SK-N-SH (cell line): ENCODE measurements at regions not wholly inside any gene's neighbourhood (a gene's known extent, or its start where the extent isn't known, plus 50 kb on each side); places are given as distances from the start of the nearest gene placed in this dataset.

Experiments
- CTCF ChIP-seq: fragments of 200-600 bp; sonication (generic); IDR thresholded peaks from 2 replicates; pipeline ENCODE4 v1.6.1; 2017; ENCODE audit warnings: antibody characterized with exemption, mild to moderate bottlenecking, moderate library complexity
- EP300 ChIP-seq, 2 experiments: IDR thresholded peaks; 2 replicates each; pipeline versions ENCODE4 v1.4.0 to v1.6.1; 2012; ENCODE audit warnings: borderline replicate concordance in 1 of 2, low read depth in 1 of 2, low read length in 1 of 2
- GATA2 ChIP-seq: sonication (generic); formaldehyde crosslinking; IDR thresholded peaks from 2 replicates; pipeline ENCODE4 v1.5.0; 2020; ENCODE audit warnings: mild to moderate bottlenecking, missing genetic modification reagents
- JUND ChIP-seq: IDR thresholded peaks from 2 replicates; pipeline ENCODE4 v1.4.0; 2012
- MEF2A ChIP-seq: IDR thresholded peaks from 2 replicates; pipeline ENCODE4 v1.4.0; 2012; ENCODE audit warnings: low read depth, borderline replicate concordance
- MXI1 ChIP-seq: IDR thresholded peaks from 2 replicates; pipeline ENCODE4 v1.6.1; 2012; ENCODE audit warnings: mild to moderate bottlenecking, low read depth, low read length, improper control_type of control experiment
- POLR2AphosphoS5 ChIP-seq: IDR thresholded peaks from 2 replicates; pipeline ENCODE4 v1.6.1; 2012; ENCODE audit warnings: low read depth, low read length
- RFX5 ChIP-seq: IDR thresholded peaks from 2 replicates; pipeline ENCODE4 v1.6.1; 2012; ENCODE audit warnings: mild to moderate bottlenecking, improper control_type of control experiment, low read length
- TF ChIP-seq, protein P1 (sequence below): IDR thresholded peaks from 2 replicates; pipeline ENCODE4 v1.6.1; 2012; ENCODE audit warnings: mild to moderate bottlenecking, low read depth, low read length, moderate library complexity

DNA sequence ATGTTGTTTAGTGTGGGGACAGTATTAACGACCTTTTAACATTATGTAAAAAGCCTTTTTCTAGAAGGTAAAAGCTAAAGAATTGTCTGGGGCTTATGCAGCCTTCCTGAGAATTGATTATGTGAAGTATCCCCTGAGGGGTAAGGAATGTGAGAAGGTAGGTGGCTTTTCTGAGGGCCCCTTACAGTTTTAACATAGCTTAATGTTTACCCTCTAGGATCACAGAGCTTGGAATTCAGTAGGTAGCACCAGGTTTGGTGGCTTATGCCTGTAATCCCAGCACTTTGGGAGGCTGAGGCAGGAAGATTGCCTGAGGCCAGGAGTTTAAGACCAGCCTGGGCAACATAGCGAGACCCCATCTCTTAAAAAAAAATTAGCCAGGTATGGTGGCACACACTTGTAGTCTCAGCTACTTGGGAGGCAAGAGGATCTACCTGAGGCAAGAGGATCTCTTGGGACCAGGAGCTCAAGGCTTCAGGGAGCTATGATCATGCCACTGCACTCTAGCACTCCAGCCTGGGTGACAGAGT, 101.3 kb downstream of the OLFM4 start:
- TF ChIP-seq, protein P1, sequence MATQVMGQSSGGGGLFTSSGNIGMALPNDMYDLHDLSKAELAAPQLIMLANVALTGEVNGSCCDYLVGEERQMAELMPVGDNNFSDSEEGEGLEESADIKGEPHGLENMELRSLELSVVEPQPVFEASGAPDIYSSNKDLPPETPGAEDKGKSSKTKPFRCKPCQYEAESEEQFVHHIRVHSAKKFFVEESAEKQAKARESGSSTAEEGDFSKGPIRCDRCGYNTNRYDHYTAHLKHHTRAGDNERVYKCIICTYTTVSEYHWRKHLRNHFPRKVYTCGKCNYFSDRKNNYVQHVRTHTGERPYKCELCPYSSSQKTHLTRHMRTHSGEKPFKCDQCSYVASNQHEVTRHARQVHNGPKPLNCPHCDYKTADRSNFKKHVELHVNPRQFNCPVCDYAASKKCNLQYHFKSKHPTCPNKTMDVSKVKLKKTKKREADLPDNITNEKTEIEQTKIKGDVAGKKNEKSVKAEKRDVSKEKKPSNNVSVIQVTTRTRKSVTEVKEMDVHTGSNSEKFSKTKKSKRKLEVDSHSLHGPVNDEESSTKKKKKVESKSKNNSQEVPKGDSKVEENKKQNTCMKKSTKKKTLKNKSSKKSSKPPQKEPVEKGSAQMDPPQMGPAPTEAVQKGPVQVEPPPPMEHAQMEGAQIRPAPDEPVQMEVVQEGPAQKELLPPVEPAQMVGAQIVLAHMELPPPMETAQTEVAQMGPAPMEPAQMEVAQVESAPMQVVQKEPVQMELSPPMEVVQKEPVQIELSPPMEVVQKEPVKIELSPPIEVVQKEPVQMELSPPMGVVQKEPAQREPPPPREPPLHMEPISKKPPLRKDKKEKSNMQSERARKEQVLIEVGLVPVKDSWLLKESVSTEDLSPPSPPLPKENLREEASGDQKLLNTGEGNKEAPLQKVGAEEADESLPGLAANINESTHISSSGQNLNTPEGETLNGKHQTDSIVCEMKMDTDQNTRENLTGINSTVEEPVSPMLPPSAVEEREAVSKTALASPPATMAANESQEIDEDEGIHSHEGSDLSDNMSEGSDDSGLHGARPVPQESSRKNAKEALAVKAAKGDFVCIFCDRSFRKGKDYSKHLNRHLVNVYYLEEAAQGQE = no peak
- TF ChIP-seq POLR2AphosphoS5 (no peak), CTCF (no peak), GATA2 (CRISPR knock-in tag) (no peak), EP300 (IDR thresholded peaks at IDR 0.05; ENCODE audit: borderline replicate concordance in 1 of 2, low read depth in 1 of 2, low read length in 1 of 2) (no peak), MEF2A (no peak), JUND (no peak), MXI1 (no peak), RFX5 (no peak)
